K562 (cell line): ENCODE measurements at regions not wholly inside any gene's neighbourhood (a gene's known extent, or its start where the extent isn't known, plus 50 kb on each side); places are given as distances from the start of the nearest gene placed in this dataset.
A peak's percentile ranks its signal among the peaks of the same experiment; 100 is the strongest.

Source experiments
- BCL6 ChIP-seq: fragments of 250-450 bp; sonication (Bioruptor Pico); IDR thresholded peaks from 2 replicates; pipeline ENCODE4 v1.4.0; 2020
- EZH2 ChIP-seq: IDR thresholded peaks from 2 replicates; pipeline ENCODE4 v1.6.1; 2012; ENCODE audit warnings: low read depth, mild to moderate bottlenecking, inconsistent platforms, low read length, borderline replicate concordance
- FOXJ2 ChIP-seq: fragments of 200-800 bp; sonication (Bioruptor generic); IDR thresholded peaks from 2 replicates; pipeline ENCODE4 v1.6.1; 2016; ENCODE audit warnings: missing genetic modification characterization, missing compliant biosample characterization
- HSF4 ChIP-seq: fragments of 250-450 bp; sonication (Bioruptor Pico); IDR thresholded peaks from 2 replicates; pipeline ENCODE4 v2.1.2; 2022; ENCODE audit warnings: mild to moderate bottlenecking, moderate library complexity, borderline replicate concordance
- PCBP1 ChIP-seq: fragments of 200-400 bp; formaldehyde crosslinking; IDR thresholded peaks from 2 replicates; pipeline ENCODE4 v1.6.1; 2018; ENCODE audit warnings: mild to moderate bottlenecking, low read depth, low read length; ENCODE audit not compliant: poor library complexity, severe bottlenecking
- TAF1 ChIP-seq: IDR thresholded peaks from 2 replicates; pipeline ENCODE4 v1.6.1; 2011; ENCODE audit warnings: mild to moderate bottlenecking, low read length, moderate library complexity; ENCODE audit not compliant: insufficient read depth, control insufficient read depth, severe bottlenecking; ENCODE audit errors: extremely low read depth
- TGIF2 ChIP-seq: sonication (generic); formaldehyde crosslinking; IDR thresholded peaks from 2 replicates; pipeline ENCODE4 v1.8.1; 2022; ENCODE audit warnings: mild to moderate bottlenecking, missing genetic modification reagents, moderate library complexity
- ZBTB1 ChIP-seq: sonication (generic); formaldehyde crosslinking; IDR thresholded peaks from 2 replicates; pipeline ENCODE4 v1.8.1; 2023; ENCODE audit warnings: missing genetic modification reagents, low read depth, mild to moderate bottlenecking, borderline replicate concordance
- ZNF184 ChIP-seq: sonication (generic); formaldehyde crosslinking; IDR thresholded peaks from 2 replicates; pipeline ENCODE4 v1.5.0; 2020; ENCODE audit warnings: missing genetic modification reagents
- ZNF586 ChIP-seq: fragments of 450-650 bp; formaldehyde crosslinking; conservative IDR thresholded peaks from 2 replicates; pipeline ENCODE4 v1.4.0; 2020; ENCODE audit warnings: mild to moderate bottlenecking, moderate library complexity
- TF ChIP-seq, protein P1 (sequence below): fragments of 250-450 bp; sonication (Bioruptor Pico); IDR thresholded peaks from 2 replicates; pipeline ENCODE4 v1.8.0; 2022; ENCODE audit warnings: moderate library complexity, mild to moderate bottlenecking, inconsistent platforms
- TF ChIP-seq, protein P2 (sequence below), 2 experiments: fragments of 200-800 bp in 1 of 2; sonication (Bioruptor generic) in 1 of 2; sonication (generic) in 1 of 2; formaldehyde crosslinking in 1 of 2; IDR thresholded peaks in 1 of 2; conservative IDR thresholded peaks in 1 of 2; 2 replicates each; pipeline versions ENCODE4 v1.5.0 to v1.6.1; 2016 to 2020; ENCODE audit warnings: missing compliant biosample characterization in 1 of 2, missing genetic modification characterization in 1 of 2, missing genetic modification reagents in 1 of 2
- TF ChIP-seq, protein P3 (sequence below): fragments of 450-650 bp; IDR thresholded peaks from 2 replicates; pipeline ENCODE4 v1.6.1; 2016; ENCODE audit warnings: missing biosample characterization, missing genetic modification characterization
- TF ChIP-seq, protein P4 (sequence below): sonication (generic); formaldehyde crosslinking; IDR thresholded peaks from 2 replicates; pipeline ENCODE4 v1.8.1; 2023; ENCODE audit warnings: missing genetic modification reagents, mild to moderate bottlenecking, borderline replicate concordance

DNA sequence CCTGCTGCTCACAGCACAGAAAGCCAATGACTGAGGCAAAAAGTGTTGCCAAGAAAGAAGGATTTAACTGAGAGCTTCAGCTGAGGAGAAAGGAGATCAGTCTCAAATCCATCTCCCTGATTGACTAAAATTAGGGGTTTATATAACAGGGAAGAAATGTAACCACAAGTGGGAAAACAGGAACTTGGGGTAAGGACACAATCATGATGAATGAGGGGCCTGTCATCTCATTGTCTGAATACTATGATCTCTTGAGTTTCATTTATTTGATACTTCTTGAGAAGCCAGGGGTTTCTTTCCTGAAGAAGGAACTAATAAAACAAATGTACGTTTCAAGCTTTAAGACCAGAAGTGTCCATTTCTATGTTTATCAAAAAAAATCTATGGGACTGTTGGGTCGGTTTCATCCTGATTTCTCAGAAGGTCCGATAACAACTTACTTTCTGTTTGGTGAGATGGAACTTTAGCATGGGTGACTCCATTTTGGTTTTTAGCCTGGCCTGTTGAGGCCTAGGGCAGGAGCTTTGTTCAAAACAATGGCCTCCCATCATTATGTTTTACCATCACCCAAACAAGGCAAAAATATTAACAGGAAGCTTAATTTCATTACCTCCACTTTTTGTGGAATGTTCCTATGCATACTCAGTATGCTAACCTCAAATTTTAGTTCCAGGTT, 76.6 kb upstream of the PIAS1 start (continued):
- TF ChIP-seq BCL6 (CRISPR knock-in tag) = no peak
- TF ChIP-seq, protein P1, sequence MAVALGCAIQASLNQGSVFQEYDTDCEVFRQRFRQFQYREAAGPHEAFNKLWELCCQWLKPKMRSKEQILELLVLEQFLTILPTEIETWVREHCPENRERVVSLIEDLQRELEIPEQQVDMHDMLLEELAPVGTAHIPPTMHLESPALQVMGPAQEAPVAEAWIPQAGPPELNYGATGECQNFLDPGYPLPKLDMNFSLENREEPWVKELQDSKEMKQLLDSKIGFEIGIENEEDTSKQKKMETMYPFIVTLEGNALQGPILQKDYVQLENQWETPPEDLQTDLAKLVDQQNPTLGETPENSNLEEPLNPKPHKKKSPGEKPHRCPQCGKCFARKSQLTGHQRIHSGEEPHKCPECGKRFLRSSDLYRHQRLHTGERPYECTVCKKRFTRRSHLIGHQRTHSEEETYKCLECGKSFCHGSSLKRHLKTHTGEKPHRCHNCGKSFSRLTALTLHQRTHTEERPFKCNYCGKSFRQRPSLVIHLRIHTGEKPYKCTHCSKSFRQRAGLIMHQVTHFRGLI = peak; percentile 27; the same call in 1 of the 2 replicates
- TF ChIP-seq ZNF586 (CRISPR knock-in tag) = no peak
- no peak for TF ChIP-seq HSF4
- TF ChIP-seq TAF1 = no peak
- TF ChIP-seq, protein P2, sequence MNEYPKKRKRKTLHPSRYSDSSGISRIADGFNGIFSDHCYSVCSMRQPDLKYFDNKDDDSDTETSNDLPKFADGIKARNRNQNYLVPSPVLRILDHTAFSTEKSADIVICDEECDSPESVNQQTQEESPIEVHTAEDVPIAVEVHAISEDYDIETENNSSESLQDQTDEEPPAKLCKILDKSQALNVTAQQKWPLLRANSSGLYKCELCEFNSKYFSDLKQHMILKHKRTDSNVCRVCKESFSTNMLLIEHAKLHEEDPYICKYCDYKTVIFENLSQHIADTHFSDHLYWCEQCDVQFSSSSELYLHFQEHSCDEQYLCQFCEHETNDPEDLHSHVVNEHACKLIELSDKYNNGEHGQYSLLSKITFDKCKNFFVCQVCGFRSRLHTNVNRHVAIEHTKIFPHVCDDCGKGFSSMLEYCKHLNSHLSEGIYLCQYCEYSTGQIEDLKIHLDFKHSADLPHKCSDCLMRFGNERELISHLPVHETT (CRISPR knock-in tag; conservative IDR thresholded peaks at IDR 0.05 in 1 of 2, IDR thresholded peaks at IDR 0.05 in 1 of 2) = peak in 1 of 2 experiments; percentile 47; a peak in 1 of 4 replicates
- TF ChIP-seq ZNF184 (CRISPR knock-in tag) = no peak
- no peak for TF ChIP-seq EZH2
- TF ChIP-seq TGIF2 (CRISPR knock-in tag) = no peak
- TF ChIP-seq, protein P3, sequence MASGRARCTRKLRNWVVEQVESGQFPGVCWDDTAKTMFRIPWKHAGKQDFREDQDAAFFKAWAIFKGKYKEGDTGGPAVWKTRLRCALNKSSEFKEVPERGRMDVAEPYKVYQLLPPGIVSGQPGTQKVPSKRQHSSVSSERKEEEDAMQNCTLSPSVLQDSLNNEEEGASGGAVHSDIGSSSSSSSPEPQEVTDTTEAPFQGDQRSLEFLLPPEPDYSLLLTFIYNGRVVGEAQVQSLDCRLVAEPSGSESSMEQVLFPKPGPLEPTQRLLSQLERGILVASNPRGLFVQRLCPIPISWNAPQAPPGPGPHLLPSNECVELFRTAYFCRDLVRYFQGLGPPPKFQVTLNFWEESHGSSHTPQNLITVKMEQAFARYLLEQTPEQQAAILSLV = no peak
- TF ChIP-seq, protein P4, sequence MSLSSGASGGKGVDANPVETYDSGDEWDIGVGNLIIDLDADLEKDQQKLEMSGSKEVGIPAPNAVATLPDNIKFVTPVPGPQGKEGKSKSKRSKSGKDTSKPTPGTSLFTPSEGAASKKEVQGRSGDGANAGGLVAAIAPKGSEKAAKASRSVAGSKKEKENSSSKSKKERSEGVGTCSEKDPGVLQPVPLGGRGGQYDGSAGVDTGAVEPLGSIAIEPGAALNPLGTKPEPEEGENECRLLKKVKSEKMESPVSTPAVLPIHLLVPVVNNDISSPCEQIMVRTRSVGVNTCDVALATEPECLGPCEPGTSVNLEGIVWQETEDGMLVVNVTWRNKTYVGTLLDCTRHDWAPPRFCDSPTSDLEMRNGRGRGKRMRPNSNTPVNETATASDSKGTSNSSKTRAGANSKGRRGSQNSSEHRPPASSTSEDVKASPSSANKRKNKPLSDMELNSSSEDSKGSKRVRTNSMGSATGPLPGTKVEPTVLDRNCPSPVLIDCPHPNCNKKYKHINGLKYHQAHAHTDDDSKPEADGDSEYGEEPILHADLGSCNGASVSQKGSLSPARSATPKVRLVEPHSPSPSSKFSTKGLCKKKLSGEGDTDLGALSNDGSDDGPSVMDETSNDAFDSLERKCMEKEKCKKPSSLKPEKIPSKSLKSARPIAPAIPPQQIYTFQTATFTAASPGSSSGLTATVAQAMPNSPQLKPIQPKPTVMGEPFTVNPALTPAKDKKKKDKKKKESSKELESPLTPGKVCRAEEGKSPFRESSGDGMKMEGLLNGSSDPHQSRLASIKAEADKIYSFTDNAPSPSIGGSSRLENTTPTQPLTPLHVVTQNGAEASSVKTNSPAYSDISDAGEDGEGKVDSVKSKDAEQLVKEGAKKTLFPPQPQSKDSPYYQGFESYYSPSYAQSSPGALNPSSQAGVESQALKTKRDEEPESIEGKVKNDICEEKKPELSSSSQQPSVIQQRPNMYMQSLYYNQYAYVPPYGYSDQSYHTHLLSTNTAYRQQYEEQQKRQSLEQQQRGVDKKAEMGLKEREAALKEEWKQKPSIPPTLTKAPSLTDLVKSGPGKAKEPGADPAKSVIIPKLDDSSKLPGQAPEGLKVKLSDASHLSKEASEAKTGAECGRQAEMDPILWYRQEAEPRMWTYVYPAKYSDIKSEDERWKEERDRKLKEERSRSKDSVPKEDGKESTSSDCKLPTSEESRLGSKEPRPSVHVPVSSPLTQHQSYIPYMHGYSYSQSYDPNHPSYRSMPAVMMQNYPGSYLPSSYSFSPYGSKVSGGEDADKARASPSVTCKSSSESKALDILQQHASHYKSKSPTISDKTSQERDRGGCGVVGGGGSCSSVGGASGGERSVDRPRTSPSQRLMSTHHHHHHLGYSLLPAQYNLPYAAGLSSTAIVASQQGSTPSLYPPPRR (CRISPR knock-in tag) = no peak
- no peak for TF ChIP-seq FOXJ2 (tag)
- TF ChIP-seq PCBP1 = no peak
- TF ChIP-seq ZBTB1 (CRISPR knock-in tag) = no peak
